ENCODE measurements at regions not wholly inside any gene's neighbourhood (a gene's known extent, or its start where the extent isn't known, plus 50 kb on each side); places are given as distances from the start of the nearest gene placed in this dataset.

DNA sequence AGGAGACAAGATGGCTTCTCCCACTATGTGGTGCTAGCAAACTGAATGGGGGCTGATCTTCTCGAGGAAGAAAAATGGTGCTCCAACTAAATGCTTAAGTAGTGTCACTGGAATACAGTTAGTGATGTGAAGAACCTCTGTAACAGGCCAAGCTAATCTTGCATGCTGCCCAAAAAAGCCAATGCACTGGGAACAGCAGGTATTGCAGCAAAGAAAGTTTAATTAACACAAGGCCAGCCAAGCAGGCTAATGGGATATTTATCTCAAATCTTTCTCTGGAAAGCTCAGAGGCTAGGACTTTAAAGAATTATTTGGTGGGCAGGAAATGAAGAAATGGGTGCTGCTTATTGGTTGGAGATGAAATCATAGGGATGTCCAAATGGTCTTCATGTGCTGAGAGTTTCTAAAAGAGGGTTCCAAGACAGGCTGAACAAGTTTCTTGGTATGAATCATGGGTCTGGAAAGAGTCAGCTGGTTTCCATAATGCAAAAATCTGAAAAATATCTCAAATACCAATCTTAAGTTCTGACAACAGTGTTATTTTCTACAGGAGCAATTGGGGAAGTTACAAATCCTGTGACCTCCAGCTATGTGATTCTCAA, 1550.5 kb downstream of the SLITRK5 start:
- Histone ChIP-seq H3K27me3 (no peaks in the 10 kb centered on the region), H3K79me2 (no peaks in the 10 kb centered on the region), H3K4me3 (no peak overlapping the region), H2AFZ (no peak overlapping the region), H3K27ac (no peak overlapping the region), H3K36me3 (replicated peaks; ENCODE audit: insufficient read depth, low read depth) (no peaks in the 10 kb centered on the region), H3K9me2 (replicated peaks; ENCODE audit: insufficient read depth) (no peaks in the 10 kb centered on the region), H3K4me2 (no peak overlapping the region), H3K9me3 (ENCODE audit: low read depth) (no peaks in the 10 kb centered on the region), H4K20me1 (ENCODE audit: insufficient read depth, poor library complexity, severe bottlenecking) (no peaks in the 10 kb centered on the region), H3K4me1 (ENCODE audit: insufficient read depth) (no peaks in the 10 kb centered on the region)
- DNase-seq (ENCODE audit: low spot score), result no peak
- 71% methylated on average over 1 of the region's 1 CpG for WGBS (ENCODE audit: low lambda C conversion rate, missing lambda C conversion rate)
- TF ChIP-seq EZH2phosphoT487 (IDR thresholded peaks at IDR 0.05; ENCODE audit: low read depth, severe bottlenecking, unreplicated experiment) (no peak), EZH2 (IDR thresholded peaks at IDR 0.05; ENCODE audit: borderline replicate concordance) (no peak)
- TF ChIP-seq, protein P1, sequence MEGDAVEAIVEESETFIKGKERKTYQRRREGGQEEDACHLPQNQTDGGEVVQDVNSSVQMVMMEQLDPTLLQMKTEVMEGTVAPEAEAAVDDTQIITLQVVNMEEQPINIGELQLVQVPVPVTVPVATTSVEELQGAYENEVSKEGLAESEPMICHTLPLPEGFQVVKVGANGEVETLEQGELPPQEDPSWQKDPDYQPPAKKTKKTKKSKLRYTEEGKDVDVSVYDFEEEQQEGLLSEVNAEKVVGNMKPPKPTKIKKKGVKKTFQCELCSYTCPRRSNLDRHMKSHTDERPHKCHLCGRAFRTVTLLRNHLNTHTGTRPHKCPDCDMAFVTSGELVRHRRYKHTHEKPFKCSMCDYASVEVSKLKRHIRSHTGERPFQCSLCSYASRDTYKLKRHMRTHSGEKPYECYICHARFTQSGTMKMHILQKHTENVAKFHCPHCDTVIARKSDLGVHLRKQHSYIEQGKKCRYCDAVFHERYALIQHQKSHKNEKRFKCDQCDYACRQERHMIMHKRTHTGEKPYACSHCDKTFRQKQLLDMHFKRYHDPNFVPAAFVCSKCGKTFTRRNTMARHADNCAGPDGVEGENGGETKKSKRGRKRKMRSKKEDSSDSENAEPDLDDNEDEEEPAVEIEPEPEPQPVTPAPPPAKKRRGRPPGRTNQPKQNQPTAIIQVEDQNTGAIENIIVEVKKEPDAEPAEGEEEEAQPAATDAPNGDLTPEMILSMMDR (IDR thresholded peaks at IDR 0.05; ENCODE audit: poor library complexity), result no peak

DNA sequence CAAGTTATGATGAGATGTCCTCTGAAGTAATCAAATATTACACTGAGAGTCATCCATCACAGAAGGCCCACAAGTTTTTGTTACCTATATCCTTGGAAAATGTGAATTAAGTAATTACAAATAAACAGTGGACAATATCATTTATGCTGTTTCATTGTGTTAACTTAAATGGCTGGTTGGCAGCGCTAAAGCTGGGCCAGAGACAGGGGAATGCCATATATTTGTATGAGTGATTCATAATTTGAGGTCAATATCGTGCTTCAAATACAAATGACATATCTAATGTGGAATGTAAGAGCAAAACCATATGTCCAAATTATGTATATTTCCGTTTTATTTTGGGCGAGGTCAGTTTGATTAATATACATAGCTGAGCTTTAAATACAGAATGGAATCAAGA, 1556.2 kb downstream of the SLITRK5 start:
- Histone ChIP-seq H3K9me3 (ENCODE audit: low read depth) (no peaks in the 10 kb centered on the region), H4K20me1 (ENCODE audit: insufficient read depth, poor library complexity, severe bottlenecking) (no peaks in the 10 kb centered on the region), H3K79me2 (no peaks in the 10 kb centered on the region), H3K4me2 (no peak overlapping the region), H3K27me3 (no peaks in the 10 kb centered on the region), H2AFZ (no peak overlapping the region), H3K9me2 (replicated peaks; ENCODE audit: insufficient read depth) (no peaks in the 10 kb centered on the region), H3K27ac (no peak overlapping the region), H3K4me3 (no peak overlapping the region), H3K4me1 (ENCODE audit: insufficient read depth) (no peaks in the 10 kb centered on the region), H3K36me3 (replicated peaks; ENCODE audit: insufficient read depth, low read depth) (no peaks in the 10 kb centered on the region)
- TF ChIP-seq, protein P1 (IDR thresholded peaks at IDR 0.05; ENCODE audit: poor library complexity), result no peak
- WGBS (ENCODE audit: low lambda C conversion rate, missing lambda C conversion rate), result 70% methylated on average over 4 of the region's 4 CpGs
- no peak for DNase-seq (ENCODE audit: low spot score)

DNA sequence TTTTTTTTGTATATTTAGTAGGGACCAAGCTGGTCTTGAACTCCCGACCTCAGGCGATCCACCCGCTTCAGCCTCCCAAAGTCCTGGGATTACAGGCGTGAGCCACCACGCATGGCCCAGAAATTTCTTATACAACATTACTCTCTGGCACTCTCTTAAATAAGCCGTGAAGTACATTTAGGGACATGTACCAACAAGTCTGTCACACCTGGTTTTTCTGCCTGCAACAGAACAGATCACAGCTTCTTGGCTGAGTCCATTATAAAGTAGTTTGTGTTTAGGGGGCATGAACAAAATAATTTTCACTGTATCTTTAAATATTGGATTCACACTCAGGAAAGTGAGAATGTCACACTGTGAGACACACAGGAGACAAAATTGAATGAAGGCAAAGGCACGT, 1567.3 kb downstream of the SLITRK5 start:
- no peaks in the 10 kb centered on the region for H3K79me2 ChIP-seq
- no peaks in the 10 kb centered on the region for H3K4me1 ChIP-seq (ENCODE audit: insufficient read depth)
- H4K20me1 ChIP-seq (ENCODE audit: insufficient read depth, poor library complexity, severe bottlenecking), result no peaks in the 10 kb centered on the region
- H3K36me3 ChIP-seq (replicated peaks; ENCODE audit: insufficient read depth, low read depth), result no peaks in the 10 kb centered on the region
- no peaks in the 10 kb centered on the region for H3K27me3 ChIP-seq
- no peak overlapping the region for H3K4me3 ChIP-seq
- TF ChIP-seq EZH2 (IDR thresholded peaks at IDR 0.05; ENCODE audit: borderline replicate concordance) (no peak), EZH2phosphoT487 (IDR thresholded peaks at IDR 0.05; ENCODE audit: low read depth, severe bottlenecking, unreplicated experiment) (no peak)
- TF ChIP-seq, protein P1 (IDR thresholded peaks at IDR 0.05; ENCODE audit: poor library complexity), result no peak
- H3K27ac ChIP-seq, result no peak overlapping the region
- no peak overlapping the region for H3K4me2 ChIP-seq
- DNase-seq (ENCODE audit: low spot score), result no peak
- H3K9me2 ChIP-seq (replicated peaks; ENCODE audit: insufficient read depth), result no peaks in the 10 kb centered on the region
- WGBS (ENCODE audit: low lambda C conversion rate, missing lambda C conversion rate), result 82% methylated on average over 7 of the region's 7 CpGs
- no peak overlapping the region for H2AFZ ChIP-seq
- H3K9me3 ChIP-seq (ENCODE audit: low read depth), result no peaks in the 10 kb centered on the region
